Type B pancreatic cell (in vitro differentiated cells): ENCODE measurements at regions not wholly inside any gene's neighbourhood (a gene's known extent, or its start where the extent isn't known, plus 50 kb on each side); places are given as distances from the start of the nearest gene placed in this dataset.

Experiments
- DNase-seq: peaks from one replicate; pipeline ENCODE4 v3.0.0; 2021; ENCODE audit warnings: mixed read lengths; ENCODE audit not compliant: unreplicated experiment; ENCODE audit errors: extremely low spot score
- H3K27ac Mint-ChIP-seq: 2 replicates; pipeline ENCODE4 v1.8.0; 2021; ENCODE audit warnings: mild to moderate bottlenecking, mixed read lengths
- H3K27me3 Mint-ChIP-seq: 2 replicates; pipeline ENCODE4 v1.8.0; 2021; ENCODE audit warnings: mixed read lengths
- H3K36me3 Mint-ChIP-seq: 2 replicates; pipeline ENCODE4 v1.8.0; 2021; ENCODE audit warnings: mixed read lengths
- H3K4me1 Mint-ChIP-seq: one replicate; pipeline ENCODE4 v1.8.0; 2021; ENCODE audit warnings: mixed read lengths; ENCODE audit not compliant: unreplicated experiment
- H3K4me3 Mint-ChIP-seq: 2 replicates; pipeline ENCODE4 v1.8.0; 2021; ENCODE audit warnings: mild to moderate bottlenecking, mixed read lengths
- H3K9me3 Mint-ChIP-seq: 2 replicates; pipeline ENCODE4 v1.8.0; 2021; ENCODE audit warnings: mixed read lengths
- TF ChIP-seq, protein P1 (sequence below): fragments of 200-600 bp; sonication (generic); conservative IDR thresholded peaks from 2 replicates; pipeline ENCODE4 v1.5.0; 2021; ENCODE audit warnings: antibody characterized with exemption, mild to moderate bottlenecking

DNA sequence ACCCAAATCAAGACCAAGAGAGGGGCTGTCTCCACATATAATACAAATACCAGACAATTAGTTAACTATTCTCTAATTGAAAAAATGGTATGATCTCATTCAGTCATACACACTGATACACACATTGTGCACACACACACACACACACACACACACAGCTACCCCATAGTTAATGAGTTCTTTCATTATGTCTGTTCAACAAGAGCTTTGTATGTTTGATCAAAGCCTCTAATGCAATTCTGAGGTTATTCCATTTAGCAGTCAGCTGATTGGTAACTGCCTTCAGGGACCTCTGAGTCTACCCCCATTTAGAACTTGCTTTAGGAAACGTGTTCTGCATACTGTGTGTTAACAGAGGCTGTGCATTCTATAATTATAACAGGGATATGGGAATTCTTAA lies 741.4 kb upstream of the LRRTM4 start:
- no peak for DNase-seq
- peaks cover 11% of the 10 kb centered on the region for H3K4me1 Mint-ChIP-seq
- no peak overlapping the region for H3K4me3 Mint-ChIP-seq
- H3K27me3 Mint-ChIP-seq = no peaks in the 10 kb centered on the region
- no peak overlapping the region for H3K27ac Mint-ChIP-seq
- no peaks in the 10 kb centered on the region for H3K36me3 Mint-ChIP-seq
- TF ChIP-seq, protein P1, sequence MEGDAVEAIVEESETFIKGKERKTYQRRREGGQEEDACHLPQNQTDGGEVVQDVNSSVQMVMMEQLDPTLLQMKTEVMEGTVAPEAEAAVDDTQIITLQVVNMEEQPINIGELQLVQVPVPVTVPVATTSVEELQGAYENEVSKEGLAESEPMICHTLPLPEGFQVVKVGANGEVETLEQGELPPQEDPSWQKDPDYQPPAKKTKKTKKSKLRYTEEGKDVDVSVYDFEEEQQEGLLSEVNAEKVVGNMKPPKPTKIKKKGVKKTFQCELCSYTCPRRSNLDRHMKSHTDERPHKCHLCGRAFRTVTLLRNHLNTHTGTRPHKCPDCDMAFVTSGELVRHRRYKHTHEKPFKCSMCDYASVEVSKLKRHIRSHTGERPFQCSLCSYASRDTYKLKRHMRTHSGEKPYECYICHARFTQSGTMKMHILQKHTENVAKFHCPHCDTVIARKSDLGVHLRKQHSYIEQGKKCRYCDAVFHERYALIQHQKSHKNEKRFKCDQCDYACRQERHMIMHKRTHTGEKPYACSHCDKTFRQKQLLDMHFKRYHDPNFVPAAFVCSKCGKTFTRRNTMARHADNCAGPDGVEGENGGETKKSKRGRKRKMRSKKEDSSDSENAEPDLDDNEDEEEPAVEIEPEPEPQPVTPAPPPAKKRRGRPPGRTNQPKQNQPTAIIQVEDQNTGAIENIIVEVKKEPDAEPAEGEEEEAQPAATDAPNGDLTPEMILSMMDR = no peak
- H3K9me3 Mint-ChIP-seq = no peaks in the 10 kb centered on the region

DNA sequence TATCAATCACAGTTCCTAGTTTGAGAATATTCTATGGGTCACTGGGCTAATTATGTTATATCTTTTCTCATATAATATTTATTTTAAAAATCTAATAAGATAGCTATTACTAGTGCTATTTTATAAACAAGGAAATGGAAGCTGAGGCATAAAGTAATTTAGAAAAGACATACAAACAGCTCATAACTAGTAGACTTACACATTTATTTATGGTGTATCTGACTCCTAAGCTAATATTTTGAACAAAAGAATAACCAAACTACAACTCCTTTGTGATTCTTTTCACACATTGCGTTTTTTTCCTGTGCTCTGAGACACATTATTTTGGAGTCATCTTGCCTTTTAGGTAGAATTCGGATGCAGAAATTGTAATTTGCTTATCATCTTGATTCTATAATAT lies 742.0 kb upstream of the LRRTM4 start:
- no peaks in the 10 kb centered on the region for H3K36me3 Mint-ChIP-seq
- DNase-seq = no peak
- TF ChIP-seq, protein P1 = no peak
- H3K27ac Mint-ChIP-seq = no peak overlapping the region
- H3K4me3 Mint-ChIP-seq = no peak overlapping the region
- H3K4me1 Mint-ChIP-seq = peaks cover 11% of the 10 kb centered on the region
- H3K27me3 Mint-ChIP-seq = no peaks in the 10 kb centered on the region
- H3K9me3 Mint-ChIP-seq = no peaks in the 10 kb centered on the region

DNA sequence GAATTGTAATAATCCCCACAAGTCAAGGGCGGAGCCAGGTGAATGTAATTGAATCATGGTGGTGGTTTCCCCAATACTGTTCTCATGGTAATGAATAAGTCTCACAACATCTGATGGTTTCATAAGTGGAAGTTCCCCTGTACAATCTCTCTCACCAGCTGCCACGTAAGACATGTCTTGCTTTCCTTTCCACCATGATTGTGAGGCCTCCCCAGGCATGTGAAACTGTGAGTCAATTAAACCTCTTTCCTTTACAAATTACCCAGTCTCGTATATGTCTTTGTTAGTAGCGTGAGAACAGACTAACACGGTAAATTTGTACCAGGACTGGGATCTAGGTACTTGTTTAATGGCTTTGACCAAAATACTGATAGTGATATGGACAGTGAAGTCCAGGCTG lies 744.3 kb upstream of the REG3G start:
- H3K4me1 Mint-ChIP-seq = no peaks in the 10 kb centered on the region
- no peak overlapping the region for H3K4me3 Mint-ChIP-seq
- no peaks in the 10 kb centered on the region for H3K36me3 Mint-ChIP-seq
- no peak overlapping the region for H3K27ac Mint-ChIP-seq
- TF ChIP-seq, protein P1 = no peak
- DNase-seq = no peak
- no peaks in the 10 kb centered on the region for H3K9me3 Mint-ChIP-seq
- H3K27me3 Mint-ChIP-seq = no peaks in the 10 kb centered on the region

DNA sequence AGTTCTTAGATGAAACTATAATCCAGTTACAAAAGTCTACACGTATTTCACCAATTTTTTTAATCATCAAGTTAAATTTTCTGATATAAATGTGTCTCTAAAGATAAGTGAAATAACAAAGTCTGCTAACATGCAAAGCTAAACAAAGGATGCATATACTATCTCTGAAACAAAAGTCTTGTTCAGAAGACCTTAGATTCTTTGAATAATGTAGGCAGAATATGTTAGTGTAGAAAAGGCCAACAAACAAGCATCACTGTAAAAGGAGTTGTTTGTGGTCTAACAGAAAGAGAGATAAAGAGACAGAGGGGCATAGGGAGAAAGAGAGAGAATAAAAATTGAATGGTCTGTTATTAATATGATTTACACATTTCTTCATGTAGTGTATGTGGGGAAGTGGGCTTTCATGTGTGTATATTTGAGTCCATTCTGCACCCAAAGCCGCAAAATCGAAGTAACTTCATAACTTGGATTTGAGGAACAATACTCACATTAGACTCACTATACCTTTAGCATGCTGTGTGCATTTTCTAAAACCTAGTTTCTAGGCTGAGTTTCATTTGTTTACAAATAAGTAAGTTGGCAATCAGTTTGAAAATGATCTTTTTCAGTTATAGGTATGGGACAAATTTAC lies 734.8 kb upstream of the REG3G start:
- Mint-ChIP-seq H3K27ac (no peak overlapping the region), H3K27me3 (no peaks in the 10 kb centered on the region), H3K9me3 (no peaks in the 10 kb centered on the region), H3K4me3 (no peak overlapping the region), H3K36me3 (no peaks in the 10 kb centered on the region), H3K4me1 (no peaks in the 10 kb centered on the region)
- TF ChIP-seq, protein P1 = no peak
- no peak for DNase-seq

DNA sequence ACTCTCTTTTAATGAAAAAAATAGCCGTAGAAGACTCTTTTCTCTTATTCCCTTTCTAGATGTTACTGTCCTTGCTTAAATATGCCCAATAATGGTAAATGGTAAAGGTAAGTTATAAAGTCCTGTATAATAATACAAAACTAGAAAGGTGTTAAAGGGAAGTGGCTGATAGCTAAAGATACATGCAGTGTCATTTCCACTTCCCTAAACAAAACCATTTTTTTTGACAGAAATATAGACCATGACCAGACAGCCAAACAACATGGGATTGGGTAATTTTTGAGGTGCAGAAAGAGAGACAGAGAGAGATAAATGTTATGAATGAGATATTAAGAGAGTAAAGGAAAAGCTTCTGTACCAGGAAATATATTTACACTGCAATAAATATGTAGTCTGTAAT lies 731.7 kb upstream of the REG3G start:
- no peaks in the 10 kb centered on the region for H3K9me3 Mint-ChIP-seq
- no peak for DNase-seq
- no peak overlapping the region for H3K27ac Mint-ChIP-seq
- TF ChIP-seq, protein P1 = no peak
- no peaks in the 10 kb centered on the region for H3K4me1 Mint-ChIP-seq
- no peaks in the 10 kb centered on the region for H3K27me3 Mint-ChIP-seq
- H3K4me3 Mint-ChIP-seq = no peak overlapping the region
- H3K36me3 Mint-ChIP-seq = no peaks in the 10 kb centered on the region
